Large intestine (tissue), 3 donors: ENCODE measurements at regions not wholly inside any gene's neighbourhood (a gene's known extent, or its start where the extent isn't known, plus 50 kb on each side); places are given as distances from the start of the nearest gene placed in this dataset.

Experiments used
- DNase-seq, 2 donors: peaks; one replicate each; pipeline versions ENCODE4 v3.0.0 to v3.0.0-alpha.2; 2013
- H3K27ac ChIP-seq: one replicate; pipeline ENCODE4 v1.5.1; 2013; ENCODE audit warnings: low read length
- H3K27me3 ChIP-seq: 2 replicates; pipeline ENCODE4 v1.6.1; 2013; ENCODE audit warnings: low read length; ENCODE audit not compliant: control insufficient read depth, insufficient read depth
- H3K36me3 ChIP-seq: 2 replicates; pipeline ENCODE4 v1.6.1; 2013; ENCODE audit warnings: low read length; ENCODE audit not compliant: control insufficient read depth, insufficient read depth
- H3K4me1 ChIP-seq: one replicate; pipeline ENCODE4 v1.6.1; 2013; ENCODE audit warnings: low read length; ENCODE audit not compliant: control insufficient read depth, insufficient read depth
- H3K4me3 ChIP-seq: one replicate; pipeline ENCODE4 v1.5.1; 2013; ENCODE audit warnings: low read length
- H3K9me3 ChIP-seq: one replicate; pipeline ENCODE4 v1.6.1; 2013; ENCODE audit warnings: mild to moderate bottlenecking, low read depth, low read length, moderate library complexity; ENCODE audit not compliant: control insufficient read depth
- whole genome bisulfite sequencing: methylation state at CpG from one replicate; pipeline ENCODE4 v1.1.5; 2013; ENCODE audit warnings: low lambda C conversion rate; ENCODE audit not compliant: insufficient coverage; 5-methylcytosine and 5-hydroxymethylcytosine counted together

DNA sequence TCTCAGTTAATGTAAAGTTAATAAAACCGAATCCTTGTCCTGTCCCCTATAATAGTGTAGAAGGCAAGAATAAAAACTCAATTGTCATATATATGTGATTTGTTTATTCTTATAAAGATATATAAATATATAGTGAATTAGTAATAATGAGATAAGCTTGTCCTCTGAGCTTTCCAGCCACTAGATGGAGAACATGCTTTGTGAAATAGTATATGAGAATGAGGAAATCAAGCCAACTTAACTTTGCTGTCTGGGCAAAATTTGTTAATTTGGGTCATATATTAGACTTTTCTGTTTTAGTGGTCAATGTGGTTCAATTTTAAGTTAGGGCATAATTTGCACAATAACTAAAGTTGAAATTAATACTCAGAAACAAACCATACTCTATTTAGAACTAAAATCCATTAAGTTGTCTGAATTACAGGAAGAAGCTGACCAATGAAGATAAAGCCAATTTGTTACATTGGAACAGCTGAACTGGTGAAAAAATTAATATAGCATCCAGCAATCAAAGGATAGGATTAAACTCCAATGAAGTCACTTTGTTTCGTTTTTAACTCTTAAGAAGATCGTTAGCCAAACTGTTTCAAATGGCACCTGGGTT is 595.0 kb downstream of the ARL4A start:
- no peaks in the 10 kb centered on the region for H3K9me3 ChIP-seq
- H3K4me1 ChIP-seq: no peaks in the 10 kb centered on the region
- H3K27me3 ChIP-seq: no peaks in the 10 kb centered on the region
- no peaks in the 10 kb centered on the region for H3K36me3 ChIP-seq
- no peak for DNase-seq
- no peak overlapping the region for H3K27ac ChIP-seq
- H3K4me3 ChIP-seq: no peak overlapping the region
- WGBS: 96% methylated on average over 3 of the region's 3 CpGs

DNA sequence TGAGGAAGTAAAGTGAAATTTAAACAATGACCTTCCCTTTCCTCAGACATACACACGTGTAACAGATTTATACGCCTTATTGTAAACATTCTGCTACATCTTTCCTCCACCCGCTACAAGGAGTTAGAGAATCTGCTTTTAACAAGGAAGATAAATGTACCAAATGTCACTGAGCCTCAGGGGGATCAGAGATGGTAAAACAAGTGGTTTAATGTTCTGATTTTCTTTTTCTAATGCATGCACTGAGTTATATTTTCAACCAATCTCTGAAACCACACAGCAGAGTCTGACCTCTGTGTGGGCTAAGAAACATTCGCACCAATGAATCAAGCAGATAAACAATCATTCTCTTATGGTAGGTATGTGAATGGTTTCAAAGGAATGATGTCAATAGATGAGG is 599.5 kb downstream of the ARL4A start:
- Histone ChIP-seq H3K27ac (no peak overlapping the region), H3K4me1 (no peaks in the 10 kb centered on the region), H3K4me3 (no peak overlapping the region), H3K9me3 (no peaks in the 10 kb centered on the region), H3K27me3 (no peaks in the 10 kb centered on the region), H3K36me3 (no peaks in the 10 kb centered on the region)
- WGBS: no CpG with 5 or more reads among the region's 4 CpGs
- DNase-seq: no peak

DNA sequence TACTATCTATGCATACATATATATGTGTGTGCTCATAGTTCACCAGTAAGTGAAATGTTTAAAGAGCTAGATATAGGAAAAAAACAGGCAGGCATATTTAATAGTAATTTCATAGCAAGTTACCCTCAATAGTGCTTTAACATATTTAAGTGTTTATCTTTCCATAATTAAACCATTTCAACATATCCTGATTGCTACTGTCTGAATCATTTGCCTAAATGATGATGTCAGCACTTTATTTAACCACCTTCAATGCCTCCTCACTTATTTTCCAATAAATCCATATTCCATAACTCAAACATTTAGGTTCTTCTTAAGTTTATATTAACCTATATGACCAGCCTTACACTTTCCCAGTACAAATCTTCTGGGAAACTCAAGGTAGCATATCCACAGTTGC is 601.1 kb downstream of the ARL4A start:
- H3K27ac ChIP-seq: no peak overlapping the region
- no peak overlapping the region for H3K4me3 ChIP-seq
- no peaks in the 10 kb centered on the region for H3K4me1 ChIP-seq
- no peaks in the 10 kb centered on the region for H3K36me3 ChIP-seq
- no peak for DNase-seq
- no peaks in the 10 kb centered on the region for H3K27me3 ChIP-seq
- no peaks in the 10 kb centered on the region for H3K9me3 ChIP-seq

GRCh38 chr7:13290975-13291374 is 603.5 kb downstream of the ARL4A start:
- H3K36me3 ChIP-seq: no peaks in the 10 kb centered on the region
- no peak for DNase-seq
- H3K27ac ChIP-seq: no peak overlapping the region

GRCh38 chr7:13293264-13294002 is 606.0 kb downstream of the ARL4A start:
- DNase-seq: no peak
- H3K27ac ChIP-seq: no peak overlapping the region
- no peak overlapping the region for H3K4me3 ChIP-seq
- H3K36me3 ChIP-seq: no peaks in the 10 kb centered on the region
- WGBS: 80% methylated on average over 1 of the region's 2 CpGs
- H3K27me3 ChIP-seq: no peaks in the 10 kb centered on the region
- no peaks in the 10 kb centered on the region for H3K4me1 ChIP-seq
- H3K9me3 ChIP-seq: no peaks in the 10 kb centered on the region

More at GRCh38 chr7:13290975-13291374, 603.5 kb downstream of the ARL4A start:
- H3K27me3 ChIP-seq: no peaks in the 10 kb centered on the region
- H3K4me1 ChIP-seq: no peaks in the 10 kb centered on the region
- no peaks in the 10 kb centered on the region for H3K9me3 ChIP-seq
- no peak overlapping the region for H3K4me3 ChIP-seq

- H3K36me3 ChIP-seq: no peaks in the 10 kb centered on the region
- H3K27me3 ChIP-seq: no peaks in the 10 kb centered on the region
- H3K4me1 ChIP-seq: no peaks in the 10 kb centered on the region
- DNase-seq: no peak
- no peak overlapping the region for H3K4me3 ChIP-seq
- H3K27ac ChIP-seq: no peak overlapping the region
- no peaks in the 10 kb centered on the region for H3K9me3 ChIP-seq
Observed at GRCh38 chr7:13307040-13307439, 619.6 kb downstream of the ARL4A start.

- no peak overlapping the region for H3K27ac ChIP-seq
- no peaks in the 10 kb centered on the region for H3K4me1 ChIP-seq
- DNase-seq: no peak
- no peak overlapping the region for H3K4me3 ChIP-seq
- H3K9me3 ChIP-seq: peaks cover 5% of the 10 kb centered on the region
- no peaks in the 10 kb centered on the region for H3K27me3 ChIP-seq
- H3K36me3 ChIP-seq: no peaks in the 10 kb centered on the region
Observed at GRCh38 chr7:13308423-13308822, 621.0 kb downstream of the ARL4A start.

DNA sequence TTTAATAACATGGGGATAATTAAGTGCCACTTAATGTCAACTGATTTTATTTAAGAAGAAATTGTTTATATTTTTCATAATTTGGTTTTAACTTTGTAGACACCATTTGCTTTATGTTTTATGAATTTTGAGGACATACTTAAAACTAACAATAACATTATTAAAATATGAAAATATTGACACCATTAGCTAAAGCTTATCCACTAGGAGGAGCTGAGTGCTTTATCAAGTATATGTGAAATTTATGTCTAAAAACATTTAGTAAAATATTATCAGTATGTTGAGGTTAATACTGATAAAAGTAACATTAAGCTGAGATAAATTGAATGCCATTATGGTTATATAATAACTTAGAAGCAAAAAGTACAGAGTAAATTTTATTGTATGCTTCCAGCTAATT is 622.1 kb downstream of the ARL4A start:
- Histone ChIP-seq H3K9me3 (peaks cover 9% of the 10 kb centered on the region), H3K27ac (no peak overlapping the region), H3K27me3 (no peaks in the 10 kb centered on the region), H3K4me3 (no peak overlapping the region), H3K4me1 (no peaks in the 10 kb centered on the region), H3K36me3 (no peaks in the 10 kb centered on the region)
- no peak for DNase-seq

- Histone ChIP-seq H3K9me3 (peaks cover 9% of the 10 kb centered on the region), H3K27ac (no peak overlapping the region), H3K27me3 (no peaks in the 10 kb centered on the region), H3K4me1 (no peaks in the 10 kb centered on the region), H3K36me3 (no peaks in the 10 kb centered on the region), H3K4me3 (no peak overlapping the region)
- 83% methylated on average over 4 of the region's 5 CpGs for WGBS
- no peak for DNase-seq
Observed at GRCh38 chr7:13312307-13312706, 624.9 kb downstream of the ARL4A start.

DNA sequence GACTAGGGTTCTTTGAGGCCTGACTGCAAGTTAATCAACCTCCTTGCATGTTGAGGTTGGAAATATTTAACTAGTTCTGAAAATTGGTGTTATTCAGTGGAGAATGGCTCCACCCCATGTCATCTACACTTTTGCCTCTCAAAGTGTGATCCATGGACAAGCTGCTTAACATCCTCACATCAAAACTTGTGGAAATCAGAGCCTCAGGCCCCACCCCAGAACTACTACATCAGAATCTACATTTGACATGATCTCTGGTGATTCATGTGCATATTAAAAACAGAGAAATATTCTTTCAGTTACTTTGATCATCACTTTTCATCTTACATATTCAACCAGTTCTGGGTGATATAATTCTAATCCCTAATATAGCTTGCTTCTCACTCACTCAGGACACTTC is 632.9 kb downstream of the ARL4A start:
- Histone ChIP-seq H3K27ac (no peak overlapping the region), H3K4me3 (no peak overlapping the region), H3K4me1 (no peaks in the 10 kb centered on the region), H3K36me3 (no peaks in the 10 kb centered on the region), H3K9me3 (no peaks in the 10 kb centered on the region), H3K27me3 (no peaks in the 10 kb centered on the region)
- DNase-seq: no peak

DNA sequence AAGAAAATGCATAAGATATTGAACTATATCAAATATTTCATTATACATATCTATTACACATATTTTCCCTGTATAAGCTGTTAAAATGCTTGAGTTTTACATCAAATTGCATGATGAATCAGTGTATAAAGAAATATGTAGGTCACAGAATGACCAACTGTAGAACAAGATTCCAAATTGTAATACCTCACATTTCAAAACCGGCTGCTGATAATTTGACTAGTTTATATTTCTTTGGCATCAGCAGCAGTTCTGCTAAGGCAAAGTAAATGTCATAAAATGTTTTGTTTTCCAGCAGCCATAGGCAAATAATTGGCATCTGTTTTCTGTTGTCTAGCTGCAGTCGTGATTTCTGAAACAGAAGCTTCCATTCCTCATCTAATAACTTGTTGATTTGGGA is 633.9 kb downstream of the ARL4A start:
- no peaks in the 10 kb centered on the region for H3K36me3 ChIP-seq
- WGBS: 86% methylated on average over 1 of the region's 2 CpGs
- no peak overlapping the region for H3K4me3 ChIP-seq
- no peaks in the 10 kb centered on the region for H3K9me3 ChIP-seq
- no peak for DNase-seq
- H3K27me3 ChIP-seq: no peaks in the 10 kb centered on the region
- no peak overlapping the region for H3K27ac ChIP-seq
- H3K4me1 ChIP-seq: no peaks in the 10 kb centered on the region
